Esophagus squamous epithelium (tissue), 4 donors: ENCODE measurements at regions not wholly inside any gene's neighbourhood (a gene's known extent, or its start where the extent isn't known, plus 50 kb on each side); places are given as distances from the start of the nearest gene placed in this dataset.

Experiments used
- CTCF ChIP-seq, 6 experiments: fragments of 450-650 bp in 4 of 6; fragments of 200-600 bp in 2 of 6; sonication (generic) in 2 of 6; IDR thresholded peaks; one replicate each; pipeline ENCODE4 v1.5.1; 2016 to 2019; ENCODE audit warnings: antibody characterized with exemption in 6 of 6, mild to moderate bottlenecking in 4 of 6, moderate library complexity in 4 of 6
- POLR2A ChIP-seq, 4 donors: fragments of 450-650 bp; IDR thresholded peaks; one replicate each; pipeline ENCODE4 v1.6.1; 2017; ENCODE audit warnings: antibody characterized with exemption in 4 of 4, mild to moderate bottlenecking in 4 of 4, moderate library complexity in 3 of 4

GRCh38 chr5:61720829-61721228 lies 388.8 kb downstream of the ZSWIM6 start:
- TF ChIP-seq CTCF (IDR thresholded peaks at IDR 0.05) = no peak
- no peak for TF ChIP-seq POLR2A (IDR thresholded peaks at IDR 0.05)
